ENCODE measurements at regions not wholly inside any gene's neighbourhood (a gene's known extent, or its start where the extent isn't known, plus 50 kb on each side); places are given as distances from the start of the nearest gene placed in this dataset.

DNA sequence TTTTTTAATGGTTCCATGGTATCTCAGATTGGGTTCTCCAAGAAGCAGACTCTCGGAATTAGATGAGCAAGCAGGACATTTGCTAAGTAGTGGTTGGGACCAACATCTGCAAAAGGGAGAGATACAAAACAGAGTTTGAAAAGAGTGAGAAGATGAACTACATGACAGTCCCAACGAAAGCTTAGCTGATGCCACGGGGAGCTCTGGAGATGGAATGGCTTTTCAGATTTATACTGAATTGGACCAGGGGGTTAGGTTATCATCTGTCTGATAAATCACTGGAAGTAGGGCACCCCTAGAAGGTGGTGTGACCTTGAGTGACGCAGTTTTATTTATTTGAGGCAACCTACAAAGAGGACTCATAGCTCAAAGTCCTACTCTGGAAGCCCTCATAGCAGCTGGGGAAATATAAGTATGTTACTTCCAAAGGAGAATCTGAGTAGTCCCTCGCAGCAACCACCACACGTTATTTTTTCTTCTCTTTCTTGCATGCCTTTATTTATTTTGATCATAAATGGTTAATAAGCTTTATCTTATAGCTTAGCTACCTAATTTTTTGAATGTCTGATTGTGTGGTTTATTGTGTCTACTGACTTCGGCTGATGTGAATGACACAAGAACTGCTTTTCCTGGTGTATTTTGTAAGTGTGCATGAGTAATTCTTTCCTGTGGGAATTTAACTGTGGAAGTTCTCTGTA is 815.4 kb downstream of the SQOR start:
- DNase-seq (ENCODE audit: low read depth): no peak
- no peak overlapping the region for H3K4me3 ChIP-seq (ENCODE audit: low read length)
- TF ChIP-seq, protein P1, sequence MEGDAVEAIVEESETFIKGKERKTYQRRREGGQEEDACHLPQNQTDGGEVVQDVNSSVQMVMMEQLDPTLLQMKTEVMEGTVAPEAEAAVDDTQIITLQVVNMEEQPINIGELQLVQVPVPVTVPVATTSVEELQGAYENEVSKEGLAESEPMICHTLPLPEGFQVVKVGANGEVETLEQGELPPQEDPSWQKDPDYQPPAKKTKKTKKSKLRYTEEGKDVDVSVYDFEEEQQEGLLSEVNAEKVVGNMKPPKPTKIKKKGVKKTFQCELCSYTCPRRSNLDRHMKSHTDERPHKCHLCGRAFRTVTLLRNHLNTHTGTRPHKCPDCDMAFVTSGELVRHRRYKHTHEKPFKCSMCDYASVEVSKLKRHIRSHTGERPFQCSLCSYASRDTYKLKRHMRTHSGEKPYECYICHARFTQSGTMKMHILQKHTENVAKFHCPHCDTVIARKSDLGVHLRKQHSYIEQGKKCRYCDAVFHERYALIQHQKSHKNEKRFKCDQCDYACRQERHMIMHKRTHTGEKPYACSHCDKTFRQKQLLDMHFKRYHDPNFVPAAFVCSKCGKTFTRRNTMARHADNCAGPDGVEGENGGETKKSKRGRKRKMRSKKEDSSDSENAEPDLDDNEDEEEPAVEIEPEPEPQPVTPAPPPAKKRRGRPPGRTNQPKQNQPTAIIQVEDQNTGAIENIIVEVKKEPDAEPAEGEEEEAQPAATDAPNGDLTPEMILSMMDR (conservative IDR thresholded peaks at IDR 0.05; ENCODE audit: low read length): no peak

DNA sequence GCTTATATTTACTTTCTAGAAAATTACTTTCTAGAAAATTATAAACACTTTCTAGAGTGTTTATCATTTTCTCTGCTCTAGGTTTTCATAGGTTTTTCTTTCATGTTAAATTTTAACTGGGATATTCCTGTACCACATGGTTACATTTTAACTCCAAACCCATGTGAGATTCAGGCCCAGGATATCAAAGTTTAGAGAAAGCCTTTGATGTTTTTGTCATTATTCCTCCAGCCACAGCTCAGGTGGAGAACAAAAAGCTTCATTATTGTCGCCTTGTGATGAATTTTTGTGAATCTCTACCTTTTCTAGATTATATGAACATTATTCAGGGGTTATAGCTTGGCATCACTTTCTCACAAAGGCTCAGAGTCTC is 816.0 kb downstream of the SQOR start:
- no peak overlapping the region for H3K4me3 ChIP-seq (ENCODE audit: low read length)
- TF ChIP-seq, protein P1 (conservative IDR thresholded peaks at IDR 0.05; ENCODE audit: low read length): no peak
- DNase-seq (ENCODE audit: low read depth): no peak

DNA sequence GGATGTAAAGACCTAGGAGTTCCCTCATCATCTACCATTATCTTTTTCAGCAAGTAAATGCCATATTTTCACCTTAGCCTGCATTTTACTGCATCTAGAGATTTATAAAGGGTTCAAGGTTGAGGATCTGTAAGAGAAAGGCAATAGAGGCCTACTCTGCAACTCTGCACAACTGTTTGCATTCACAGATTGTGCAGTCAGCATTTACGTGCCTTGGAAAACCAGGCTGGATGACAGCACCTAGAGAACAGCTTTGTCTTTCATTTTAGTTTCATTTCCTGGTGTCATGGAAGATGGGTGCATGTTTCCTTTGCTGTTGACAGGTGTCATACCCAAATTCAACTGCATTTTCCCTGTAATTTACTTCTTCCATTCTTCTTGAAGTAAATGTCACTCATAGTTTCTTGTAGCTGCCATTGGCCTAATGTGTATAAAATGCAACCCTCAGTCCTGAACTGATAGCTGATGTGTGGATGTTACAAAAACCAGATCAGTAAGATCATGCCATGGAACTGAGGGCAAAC is 817.5 kb downstream of the SQOR start:
- TF ChIP-seq, protein P1 (conservative IDR thresholded peaks at IDR 0.05; ENCODE audit: low read length): no peak
- H3K4me3 ChIP-seq (ENCODE audit: low read length): no peak overlapping the region
- DNase-seq (ENCODE audit: low read depth): no peak

DNA sequence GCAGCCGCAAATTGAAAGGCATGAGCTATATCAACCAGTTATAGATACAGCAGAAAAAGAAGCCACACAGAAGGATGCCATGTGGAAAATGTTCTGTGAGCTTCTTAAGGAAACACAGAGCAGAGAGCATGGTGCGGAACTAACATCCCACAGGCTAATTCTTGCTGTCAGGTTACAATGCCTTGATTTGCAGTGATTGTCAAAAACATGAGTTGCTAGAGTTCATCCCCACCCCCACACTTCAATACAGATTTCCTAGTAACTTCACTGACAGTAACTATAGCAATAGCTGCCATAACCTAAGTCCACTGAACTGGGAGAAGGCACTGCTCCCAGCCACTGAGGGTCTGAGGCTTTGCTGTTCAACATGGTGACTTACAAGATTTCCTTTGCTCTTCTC is 821.6 kb downstream of the SQOR start:
- DNase-seq (ENCODE audit: low read depth): no peak
- TF ChIP-seq, protein P1 (conservative IDR thresholded peaks at IDR 0.05; ENCODE audit: low read length): no peak

DNA sequence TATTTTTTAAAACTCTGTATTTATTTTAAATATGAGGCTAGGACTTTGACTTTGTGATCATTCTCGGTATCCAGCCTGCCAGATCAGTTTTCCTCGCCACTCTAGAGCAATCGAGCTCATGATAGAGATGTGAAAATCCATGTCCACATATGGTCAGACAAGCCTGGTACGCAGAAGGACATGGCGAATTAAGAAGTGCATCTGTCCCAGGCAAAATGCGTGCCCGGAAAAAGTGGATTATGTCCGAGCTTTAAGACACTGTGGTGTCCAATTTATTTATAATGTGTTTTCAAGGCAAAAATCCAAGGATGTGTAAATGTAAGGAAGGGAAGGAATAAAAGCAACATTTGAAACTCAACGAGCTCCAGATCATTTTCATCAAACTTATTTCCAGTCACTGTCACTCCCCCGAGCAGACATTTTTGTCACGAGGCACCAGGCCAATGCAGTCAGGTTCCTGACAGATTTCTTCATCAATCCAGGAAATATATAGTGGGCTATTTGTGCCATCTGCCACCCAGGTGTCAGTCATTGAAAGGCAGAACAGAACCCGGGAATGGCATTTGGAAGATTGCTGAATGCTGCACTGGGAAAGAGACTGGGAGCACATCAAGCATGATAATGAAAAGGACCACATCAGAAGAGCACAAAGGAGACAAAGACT is 825.7 kb downstream of the SQOR start:
- DNase-seq (ENCODE audit: low read depth): no peak

More for the DNA sequence above, 821.6 kb downstream of the SQOR start:
- H3K4me3 ChIP-seq (ENCODE audit: low read length): no peak overlapping the region

DNA sequence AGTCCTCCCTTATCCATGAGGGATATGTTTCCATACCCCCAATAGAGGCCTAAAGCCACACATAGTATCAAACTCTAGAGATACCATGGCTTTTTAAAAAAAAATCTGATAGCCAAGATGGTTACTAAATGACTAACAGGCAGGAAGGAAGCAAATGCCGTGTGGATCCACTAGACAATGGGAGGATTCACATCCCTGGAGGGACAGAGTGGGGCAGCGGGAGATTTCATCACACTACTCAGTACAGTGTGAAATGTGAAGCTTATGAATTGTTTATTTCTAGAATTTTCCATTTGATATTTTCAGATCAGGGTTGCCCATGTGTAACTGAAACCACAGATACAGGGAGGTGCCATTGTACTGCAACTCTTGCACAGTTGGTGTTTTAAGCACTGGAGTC is 826.6 kb downstream of the SQOR start:
- TF ChIP-seq, protein P1 (conservative IDR thresholded peaks at IDR 0.05; ENCODE audit: low read length): no peak
- DNase-seq (ENCODE audit: low read depth): peak; percentile 36
- H3K4me3 ChIP-seq (ENCODE audit: low read length): no peak overlapping the region

More for the DNA sequence above, 825.7 kb downstream of the SQOR start:
- H3K4me3 ChIP-seq (ENCODE audit: low read length): no peak overlapping the region
- TF ChIP-seq, protein P1 (conservative IDR thresholded peaks at IDR 0.05; ENCODE audit: low read length): no peak

DNA sequence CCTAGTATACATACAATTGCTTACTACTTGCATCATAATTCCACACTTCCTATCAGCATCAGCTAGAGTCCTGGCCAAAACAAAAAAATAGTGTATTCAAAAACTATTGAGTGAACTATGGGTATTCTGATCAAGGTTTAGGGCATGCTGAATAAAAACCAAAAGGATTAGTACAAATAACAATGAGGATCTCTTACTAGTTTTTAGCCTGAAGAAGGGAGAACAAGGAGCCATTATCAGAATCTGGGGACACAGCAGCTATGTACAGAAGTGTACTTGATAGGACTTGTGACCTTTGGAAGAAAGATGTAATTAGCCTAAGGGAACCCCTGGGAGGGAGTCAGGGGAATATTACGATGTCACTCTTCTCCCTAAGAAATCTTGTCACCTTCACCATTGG is 832.2 kb downstream of the SQOR start:
- H3K4me3 ChIP-seq (ENCODE audit: low read length): no peak overlapping the region
- TF ChIP-seq, protein P1 (conservative IDR thresholded peaks at IDR 0.05; ENCODE audit: low read length): no peak
- no peak for DNase-seq (ENCODE audit: low read depth)
